H54 (cell line): ENCODE measurements at regions not wholly inside any gene's neighbourhood (a gene's known extent, or its start where the extent isn't known, plus 50 kb on each side); places are given as distances from the start of the nearest gene placed in this dataset.
"Not testable (repeated sequence)": the region's sequence is repeated elsewhere in the genome, so short reads cannot be mapped to it uniquely, and the experiment has no call there.

Source experiments
- DNase-seq: peaks from one replicate; pipeline ENCODE4 v3.0.0; 2011; ENCODE audit warnings: low spot score, mixed read lengths; ENCODE audit not compliant: insufficient read length
- FAIRE-seq: peaks from 3 replicates; lab custom pipeline; 2011; peaks lifted over from hg19 to GRCh38; lab: Jason Lieb, UNC
- POLR2A ChIP-seq: IDR thresholded peaks from 2 replicates; pipeline ENCODE4 v1.6.1; 2011; ENCODE audit warnings: low read depth, mild to moderate bottlenecking, low read length

- FAIRE-seq = no peak
- TF ChIP-seq POLR2A = no peak
- no peak for DNase-seq
Observed at GRCh38 chr3:69659180-69659910, 79.9 kb upstream of the MITF start.

GRCh38 chr3:69658514-69659140 is 80.6 kb upstream of the MITF start:
- no peak for TF ChIP-seq POLR2A
- DNase-seq (no peak), FAIRE-seq (no peak)

GRCh38 chr3:69657030-69657429 is 82.2 kb upstream of the MITF start:
- not testable (repeated sequence) for DNase-seq, FAIRE-seq

GRCh38 chr3:69651765-69652164 is 87.5 kb upstream of the MITF start:
- DNase-seq (no peak), FAIRE-seq (no peak)
- TF ChIP-seq POLR2A = no peak

- DNase-seq (no peak), FAIRE-seq (no peak)
- TF ChIP-seq POLR2A = no peak
Observed at GRCh38 chr3:69650066-69650419, 89.2 kb upstream of the MITF start.

- no peak for DNase-seq
- no peak for FAIRE-seq
- no peak for TF ChIP-seq POLR2A
Observed at GRCh38 chr3:69649120-69650065, 89.9 kb upstream of the MITF start.

- TF ChIP-seq POLR2A = no peak
- DNase-seq = no peak
- FAIRE-seq = no peak
Observed at GRCh38 chr3:69648126-69648525, 91.1 kb upstream of the MITF start.

GRCh38 chr3:69647511-69648110 is 91.7 kb upstream of the MITF start:
- DNase-seq = no peak
- FAIRE-seq = no peak
- no peak for TF ChIP-seq POLR2A

GRCh38 chr3:69647081-69647480 is 92.2 kb upstream of the MITF start:
- no peak for TF ChIP-seq POLR2A
- DNase-seq (no peak), FAIRE-seq (no peak)

- FAIRE-seq (no peak), DNase-seq (no peak)
- no peak for TF ChIP-seq POLR2A
Observed at GRCh38 chr3:69646287-69647067, 92.8 kb upstream of the MITF start.

- FAIRE-seq = no peak
- no peak for DNase-seq
- no peak for TF ChIP-seq POLR2A
Observed at GRCh38 chr3:69642606-69643005, 96.7 kb upstream of the MITF start.

GRCh38 chr3:69639851-69640250 is 99.4 kb upstream of the MITF start:
- no peak for DNase-seq
- FAIRE-seq = no peak
- TF ChIP-seq POLR2A = no peak

GRCh38 chr3:69628951-69629350 is 110.3 kb upstream of the MITF start:
- DNase-seq (no peak), FAIRE-seq (no peak)
- TF ChIP-seq POLR2A = no peak
